HG03558 (cell line): ENCODE measurements at regions not wholly inside any gene's neighbourhood (a gene's known extent, or its start where the extent isn't known, plus 50 kb on each side); places are given as distances from the start of the nearest gene placed in this dataset.
A peak's percentile ranks its signal among the peaks of the same experiment; 100 is the strongest.

ENCODE experiments used
- ATAC-seq: cut with Tn5 transposase; IDR thresholded peaks from one replicate; pipeline ENCODE4 v1.9.1; 2021; ENCODE audit warnings: moderate number of reproducible peaks; ENCODE audit not compliant: unreplicated experiment; ENCODE audit errors: extremely low read depth

GRCh38 chr12:34188974-34189373 is 166.7 kb downstream of the ALG10 start:
- no peak for ATAC-seq

DNA sequence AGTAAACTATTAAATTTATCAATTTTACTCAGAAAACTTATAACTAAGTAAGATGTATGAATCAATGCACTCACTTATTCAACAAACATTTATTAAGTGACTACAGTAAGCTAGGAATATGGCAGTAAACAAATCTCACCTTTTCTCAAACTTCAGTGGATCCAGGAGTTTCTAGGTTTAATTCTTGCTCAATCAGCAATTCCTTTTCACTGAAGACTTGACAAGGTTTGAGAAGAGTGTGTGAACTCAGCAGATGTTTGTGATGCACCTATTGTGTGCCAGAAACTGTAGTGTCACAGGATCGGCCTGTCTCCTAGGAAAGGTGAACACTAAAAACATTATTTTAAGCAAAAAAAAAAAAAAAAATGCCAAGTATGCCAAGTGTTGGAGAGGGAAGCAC is 167.8 kb downstream of the ALG10 start:
- ATAC-seq: no peak

DNA sequence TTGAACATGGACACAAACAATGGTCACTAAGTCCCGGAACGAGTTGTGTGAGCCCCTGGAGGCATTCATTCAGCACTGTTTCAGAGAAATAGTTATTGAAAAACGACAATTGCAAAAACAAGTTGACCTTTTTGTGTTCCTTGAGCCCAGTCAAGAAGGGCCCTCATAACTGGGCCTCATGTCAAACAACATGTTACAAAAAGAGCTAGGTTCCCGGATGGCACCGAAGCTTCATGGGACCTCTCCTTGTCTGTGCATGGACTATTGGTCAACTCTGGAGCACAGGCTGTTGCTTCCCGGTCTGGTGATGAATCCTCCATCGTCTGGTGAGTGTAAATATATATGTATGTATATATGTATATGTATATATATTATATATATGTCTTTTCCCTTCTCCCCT is 176.6 kb downstream of the ALG10 start:
- ATAC-seq: no peak

DNA sequence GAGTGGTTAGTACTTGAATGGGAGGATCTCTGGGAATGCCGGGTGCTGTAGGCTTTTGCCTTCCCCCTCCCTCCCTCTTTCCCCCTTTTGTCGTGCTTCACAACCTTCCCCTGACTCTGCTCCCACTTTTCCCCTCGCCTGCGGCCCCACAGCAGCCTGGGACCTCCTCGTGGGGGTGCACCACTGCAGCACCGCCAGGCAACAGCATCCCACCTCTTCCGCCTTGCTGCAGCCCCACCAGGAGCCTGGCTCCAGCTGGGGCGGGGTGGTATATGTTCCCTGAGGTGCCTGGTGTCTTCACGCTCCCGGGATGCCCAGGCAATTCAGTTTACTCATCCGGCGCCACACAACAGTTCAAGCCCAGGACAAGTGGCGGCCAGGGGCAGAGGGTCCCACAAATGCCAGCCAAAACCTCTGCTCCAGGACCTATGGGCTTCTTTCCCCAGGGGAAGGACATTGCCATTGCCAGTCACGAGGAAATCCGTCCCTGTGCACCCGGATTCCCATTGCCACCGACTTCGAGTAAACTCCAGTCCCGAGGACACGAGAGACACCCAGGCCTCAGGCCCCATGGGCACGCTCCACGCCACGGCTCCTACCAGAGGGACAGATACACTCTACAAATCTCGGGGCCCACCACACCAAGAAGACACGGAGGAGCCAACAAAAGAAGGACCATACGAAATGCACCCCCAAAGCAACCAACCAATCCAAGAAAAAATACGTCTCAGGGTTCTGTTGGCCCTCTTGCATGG is 181.7 kb downstream of the ALG10 start:
- ATAC-seq: no peak

GRCh38 chr12:34204830-34205285 is 182.6 kb downstream of the ALG10 start:
- no peak for ATAC-seq

DNA sequence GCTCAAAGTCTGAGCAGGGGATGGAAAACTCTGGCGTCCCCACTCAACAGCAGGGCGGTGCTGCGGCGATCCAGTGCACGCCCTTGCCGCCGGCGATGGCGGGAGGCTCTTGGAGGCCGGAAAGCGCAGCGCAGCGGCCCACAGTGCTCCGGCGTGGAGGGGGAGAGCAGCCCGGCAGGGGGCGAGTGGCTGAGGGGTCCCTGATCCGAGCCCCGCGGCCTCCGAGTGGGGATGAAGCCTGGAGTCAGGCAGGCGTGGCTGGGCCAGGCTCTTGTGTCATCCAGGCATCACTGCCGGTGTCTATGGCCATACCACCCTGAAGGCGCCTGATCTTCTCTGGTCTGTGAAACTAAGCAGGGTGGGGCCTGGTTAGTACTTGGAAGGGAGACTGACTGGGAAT is 183.1 kb downstream of the ALG10 start:
- no peak for ATAC-seq

- no peak for ATAC-seq
Observed at GRCh38 chr12:34206061-34206785, 183.9 kb downstream of the ALG10 start.

DNA sequence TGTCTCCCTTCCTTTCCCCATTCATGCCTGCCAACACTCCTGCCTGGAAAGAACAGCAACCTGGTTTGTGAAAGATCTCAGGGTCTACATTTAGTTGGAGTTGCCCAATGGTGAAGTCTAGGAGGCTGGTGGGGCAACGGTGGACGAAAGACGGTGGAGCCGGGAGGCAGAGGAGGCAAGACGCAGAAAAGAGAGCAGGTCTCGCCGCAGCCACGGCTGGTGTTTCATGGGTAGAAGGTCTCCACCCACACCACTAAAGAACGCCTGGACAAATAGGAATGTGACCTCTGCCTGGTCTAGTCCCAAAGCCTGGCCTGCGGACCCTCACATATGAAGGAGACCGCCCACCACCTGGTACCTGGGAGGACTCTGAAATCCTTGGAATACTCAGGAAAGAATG is 185.6 kb downstream of the ALG10 start:
- ATAC-seq: no peak

GRCh38 chr12:34208331-34209258 is 186.3 kb downstream of the ALG10 start:
- no peak for ATAC-seq

GRCh38 chr12:34209259-34209835 is 187.1 kb downstream of the ALG10 start:
- no peak for ATAC-seq

GRCh38 chr12:34210183-34210582 is 187.9 kb downstream of the ALG10 start:
- no peak for ATAC-seq

DNA sequence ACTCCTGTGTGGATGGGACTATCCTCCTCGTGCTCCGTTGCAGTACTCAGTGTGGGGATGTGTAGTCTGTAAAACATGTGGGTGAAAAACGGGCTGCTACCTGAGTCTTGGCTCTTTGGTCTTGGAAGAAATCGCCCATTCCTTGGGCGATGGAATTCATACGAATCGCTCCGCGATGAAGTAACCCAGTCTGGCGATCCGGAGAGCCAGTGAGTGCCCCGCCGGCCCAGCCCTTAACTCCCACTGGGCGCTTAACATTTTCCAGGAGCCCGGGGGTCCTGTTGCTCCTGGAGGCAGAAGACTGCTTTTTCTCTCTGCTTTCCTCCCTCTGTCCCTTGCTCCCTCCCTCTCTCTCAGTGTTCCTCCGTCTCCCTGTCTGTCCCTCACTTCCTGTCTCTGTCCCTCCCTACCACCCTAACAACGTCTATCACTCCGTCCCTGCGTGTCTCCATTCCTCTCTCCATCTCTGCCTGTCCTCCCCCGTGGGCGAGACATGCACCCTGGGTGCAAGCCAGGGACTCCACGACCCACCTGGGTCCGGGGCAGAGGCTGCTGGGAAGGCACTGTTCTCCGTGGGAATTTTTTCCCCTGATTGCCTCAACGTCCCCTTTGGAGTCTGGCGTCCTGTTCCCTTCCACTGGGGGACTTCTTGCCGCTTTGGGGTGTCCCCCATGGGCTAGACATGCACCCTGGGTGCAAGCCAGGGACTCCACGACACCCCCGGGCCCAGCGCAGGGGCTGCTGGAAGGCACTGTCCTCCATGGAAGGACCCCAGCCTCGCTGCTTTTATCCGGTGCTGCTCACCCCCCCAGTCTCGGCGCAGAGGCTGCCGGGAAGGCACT is 188.6 kb downstream of the ALG10 start:
- ATAC-seq: no peak

DNA sequence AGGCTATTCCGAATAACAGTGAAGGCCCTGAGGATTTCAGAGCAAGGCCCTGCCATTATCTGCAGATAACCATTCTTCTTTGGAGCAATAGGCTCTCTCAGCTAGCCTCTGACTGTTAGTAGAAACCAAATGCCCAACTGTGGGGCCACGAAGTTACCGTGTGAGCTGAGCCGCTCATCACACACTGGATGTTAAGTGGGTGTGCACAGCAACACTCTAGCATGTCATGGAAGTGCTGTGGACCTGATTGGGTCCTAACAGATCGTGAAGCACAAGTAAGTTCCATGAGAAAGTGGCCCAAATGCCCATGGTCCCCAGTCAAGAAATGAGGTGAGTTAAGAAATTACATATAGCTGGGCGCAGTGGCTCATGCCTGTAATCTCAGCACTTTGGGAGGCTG is 190.4 kb downstream of the ALG10 start:
- ATAC-seq: no peak

DNA sequence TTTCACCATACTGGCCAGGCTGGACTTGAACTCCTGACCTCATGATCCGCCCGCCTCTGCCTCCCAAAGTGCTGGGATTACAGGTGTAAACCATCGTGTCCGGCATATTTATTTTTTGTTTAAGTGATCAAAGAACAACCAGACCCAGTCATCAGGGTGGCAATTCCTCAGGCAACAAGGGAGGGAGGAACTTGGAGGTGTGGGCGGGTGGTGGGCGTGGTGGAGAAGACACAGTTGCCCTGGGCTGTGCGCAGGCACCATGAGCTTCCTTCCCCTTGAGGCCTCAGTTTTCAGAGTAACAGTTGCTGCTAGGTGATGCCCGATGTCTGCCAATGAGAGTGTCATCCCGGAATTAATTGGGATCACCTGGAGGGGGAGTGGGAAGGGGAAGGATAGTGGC is 191.7 kb downstream of the ALG10 start:
- ATAC-seq: no peak

DNA sequence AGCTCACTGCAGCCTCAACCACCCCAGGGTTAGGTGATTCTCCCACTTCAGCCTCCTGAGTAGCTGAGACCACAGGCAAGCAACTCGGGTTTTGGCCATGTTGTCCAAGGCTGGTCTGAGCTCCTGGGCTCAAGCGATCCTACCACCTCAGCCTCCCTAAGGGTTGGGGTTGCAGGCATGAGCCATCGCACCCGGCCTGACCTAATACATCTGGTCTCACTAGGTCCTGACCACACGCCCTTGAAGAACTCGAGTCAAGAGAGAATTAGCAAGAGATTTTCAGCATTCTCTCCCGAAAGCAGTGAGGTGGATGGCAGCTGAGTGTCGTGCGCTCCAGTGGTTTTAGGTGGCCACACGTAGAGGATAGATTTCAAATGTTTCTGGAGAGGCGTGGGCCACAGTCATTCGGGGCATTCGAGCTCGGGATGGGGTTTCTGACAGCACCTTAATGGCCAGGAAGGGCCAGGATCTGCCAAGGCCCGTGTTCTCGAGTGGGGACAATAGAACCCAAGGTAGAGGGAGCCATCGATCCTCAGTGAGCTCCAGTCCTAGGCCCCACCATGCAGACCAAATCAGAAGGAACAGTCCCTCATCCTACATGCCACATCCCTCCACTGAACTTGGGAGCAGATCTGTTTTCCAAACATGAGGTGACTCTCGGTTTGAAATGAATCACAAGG is 193.1 kb downstream of the ALG10 start:
- ATAC-seq: no peak

DNA sequence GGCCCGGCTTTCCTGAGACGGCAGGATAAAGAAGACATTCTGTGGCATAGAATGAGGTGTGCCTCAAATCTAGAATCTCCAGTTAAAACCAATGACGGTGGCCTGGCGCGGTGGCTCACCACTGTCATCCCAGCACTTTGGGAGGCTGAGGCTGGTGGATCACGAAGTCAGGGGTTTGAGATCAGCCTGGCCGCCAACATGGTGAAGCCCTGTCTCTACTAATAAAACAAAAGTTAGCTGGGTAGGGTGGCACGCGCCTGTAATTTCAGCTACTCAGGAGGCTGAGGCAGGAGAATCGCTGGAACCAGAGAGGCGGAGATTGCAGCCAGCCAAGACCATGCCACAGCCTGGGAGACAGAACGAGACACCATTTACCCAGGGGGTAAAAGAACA is 193.6 kb downstream of the ALG10 start:
- ATAC-seq: no peak

DNA sequence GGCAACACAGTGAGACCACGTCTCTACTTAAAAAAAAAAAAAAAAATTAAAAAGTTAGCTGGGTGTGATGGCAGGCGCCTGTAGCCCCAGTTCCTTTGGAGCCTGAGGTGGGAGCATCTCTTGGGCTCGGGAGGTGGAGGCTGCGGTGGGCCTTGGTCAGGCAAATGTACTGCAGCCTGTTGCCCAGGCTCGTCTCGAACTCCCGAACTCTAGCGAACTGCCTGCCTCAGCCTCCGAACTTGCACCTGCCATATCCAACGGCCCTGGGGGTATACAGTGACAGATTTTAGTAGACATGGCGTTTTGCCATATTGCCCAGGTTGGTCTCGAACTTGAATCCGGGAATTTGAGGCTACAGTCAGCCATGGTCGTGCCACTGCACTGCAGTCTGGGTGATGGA is 195.4 kb downstream of the ALG10 start:
- ATAC-seq: no peak

GRCh38 chr12:34218193-34219045 is 196.1 kb downstream of the ALG10 start:
- peak; percentile 83 for ATAC-seq
